HTR-8/SVneo (cell line): ENCODE measurements at regions not wholly inside any gene's neighbourhood (a gene's known extent, or its start where the extent isn't known, plus 50 kb on each side); places are given as distances from the start of the nearest gene placed in this dataset.

ENCODE experiments used
- DNase-seq: peaks from one replicate; pipeline ENCODE4 v3.0.0; 2011; ENCODE audit warnings: low spot score, mixed read lengths; ENCODE audit not compliant: insufficient read length
- FAIRE-seq: peaks from 2 replicates; lab custom pipeline; 2011; peaks lifted over from hg19 to GRCh38; lab: Jason Lieb, UNC

- DNase-seq (peak; percentile 12), FAIRE-seq (no peak)
Observed at GRCh38 chr9:80968611-80969010, 720.7 kb downstream of the TLE1 start.

DNA sequence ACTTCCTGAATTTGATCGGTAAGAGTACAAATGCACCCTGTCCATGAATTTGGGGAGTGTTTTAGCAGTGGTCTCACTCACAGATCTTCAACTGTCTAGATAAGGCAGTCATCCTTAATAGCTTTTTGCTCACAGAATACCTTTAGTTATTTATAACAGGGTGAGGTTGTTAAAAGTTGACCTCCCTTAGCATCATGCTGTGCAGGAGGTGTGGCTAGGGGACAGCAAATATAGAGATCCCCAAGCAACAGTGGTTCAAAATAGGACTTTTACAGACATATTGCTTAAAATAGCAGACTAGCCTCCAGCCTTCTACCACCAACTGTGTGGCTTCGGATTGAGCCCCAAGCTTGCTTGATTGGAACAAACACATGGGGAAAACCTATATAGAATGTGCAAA, 724.4 kb downstream of the TLE1 start:
- FAIRE-seq (no peak), DNase-seq (no peak)

GRCh38 chr9:80964374-80964773, 725.0 kb downstream of the TLE1 start:
- FAIRE-seq (no peak), DNase-seq (no peak)

- no peak for DNase-seq
- no peak for FAIRE-seq
Observed at GRCh38 chr9:80957801-80958200, 731.5 kb downstream of the TLE1 start.

GRCh38 chr9:80954521-80954920, 734.8 kb downstream of the TLE1 start:
- FAIRE-seq (no peak), DNase-seq (no peak)

DNA sequence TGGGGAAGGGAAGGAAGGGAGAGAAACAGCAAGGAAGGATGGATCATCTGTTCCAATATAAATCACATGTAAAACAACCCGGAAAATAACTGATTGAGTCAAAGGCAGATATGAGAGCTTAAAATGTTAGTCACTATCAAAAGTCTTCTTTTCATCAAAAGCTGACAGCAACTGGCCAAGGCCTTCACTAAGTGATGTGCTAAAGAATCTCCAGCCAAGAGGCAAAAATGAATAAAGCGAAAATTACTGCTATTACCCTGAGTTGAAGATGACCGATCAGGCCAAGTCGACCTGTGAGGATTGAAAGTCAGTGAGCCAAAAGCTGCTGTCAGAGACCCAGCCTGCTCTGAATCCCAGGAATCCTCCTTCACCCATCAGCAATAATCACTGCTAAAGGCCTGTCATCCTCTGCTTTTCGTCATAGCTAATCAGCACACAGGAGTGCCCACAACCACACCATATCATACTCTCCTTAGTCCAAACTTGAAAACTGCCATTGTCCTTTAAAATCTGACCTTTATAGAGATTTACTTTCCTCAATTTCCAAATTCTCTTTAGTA, 736.9 kb downstream of the TLE1 start:
- FAIRE-seq (no peak), DNase-seq (no peak)

GRCh38 chr9:80951675-80952074, 737.7 kb downstream of the TLE1 start:
- DNase-seq = no peak
- FAIRE-seq = no peak

DNA sequence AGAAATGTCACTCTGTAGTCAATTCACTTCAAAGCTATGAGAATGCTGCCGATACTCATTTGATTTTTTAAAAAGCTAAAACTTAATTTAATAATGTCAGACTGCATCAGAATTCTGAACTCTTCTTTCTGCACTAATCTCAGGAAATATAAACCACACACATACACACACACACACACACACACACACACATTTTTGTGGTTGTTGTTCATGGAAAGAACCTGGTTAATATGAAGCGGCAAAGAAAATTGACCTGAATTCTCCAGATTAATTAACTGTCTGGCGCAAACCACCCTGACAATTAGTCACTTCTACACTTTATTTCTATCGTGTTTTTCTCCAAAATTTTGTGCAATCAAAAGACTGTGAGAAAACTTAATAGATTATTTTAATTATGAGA, 740.5 kb downstream of the TLE1 start:
- FAIRE-seq (no peak), DNase-seq (no peak)

GRCh38 chr9:80948066-80948465, 741.3 kb downstream of the TLE1 start:
- FAIRE-seq = no peak
- DNase-seq = no peak

- no peak for DNase-seq
- FAIRE-seq = no peak
Observed at GRCh38 chr9:80946496-80947170, 742.7 kb downstream of the TLE1 start.

GRCh38 chr9:80945436-80945835, 743.9 kb downstream of the TLE1 start:
- no peak for DNase-seq
- no peak for FAIRE-seq

DNA sequence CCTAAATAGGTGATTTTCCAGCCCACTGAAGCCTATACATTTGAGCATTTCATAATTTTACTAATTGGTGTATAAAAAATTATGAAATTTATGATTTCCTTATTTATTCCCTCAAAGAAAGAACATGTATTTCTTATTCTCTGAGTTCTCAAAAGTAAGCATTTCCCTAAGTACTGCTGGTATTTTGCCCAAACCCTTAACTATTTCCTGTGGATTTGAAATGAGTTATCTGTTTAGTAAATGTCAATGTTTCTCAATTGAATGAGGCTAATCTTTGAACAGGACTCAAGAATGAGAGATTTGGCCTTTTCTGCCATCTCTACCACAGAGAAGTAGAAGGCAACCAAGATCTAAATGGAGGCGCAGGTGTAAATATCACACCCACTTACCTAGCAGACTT, 751.7 kb downstream of the TLE1 start:
- FAIRE-seq = no peak

DNA sequence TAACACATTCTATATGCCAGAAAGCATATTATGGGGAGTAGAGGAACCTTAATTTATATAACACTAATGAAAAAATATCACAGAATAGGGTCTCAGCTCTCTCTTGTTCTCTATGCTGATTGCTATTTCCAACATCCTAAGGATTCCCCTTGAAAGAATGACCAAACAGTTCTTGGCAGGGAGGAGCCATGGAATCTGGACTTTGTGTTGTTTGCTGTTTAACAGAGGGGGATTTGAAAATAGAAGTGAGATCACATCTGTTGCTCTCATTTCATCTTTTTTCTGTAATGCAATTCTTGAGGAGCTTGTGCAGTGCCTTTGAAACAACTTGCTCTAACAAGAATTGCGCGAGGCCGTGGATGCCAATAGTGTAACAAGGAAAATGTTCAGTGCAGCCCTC, 755.3 kb downstream of the TLE1 start:
- DNase-seq (no peak), FAIRE-seq (no peak)

More for the DNA sequence above, 751.7 kb downstream of the TLE1 start:
- DNase-seq = no peak

- DNase-seq (no peak), FAIRE-seq (no peak)
Observed at GRCh38 chr9:80932947-80933780, 756.2 kb downstream of the TLE1 start.

- DNase-seq = no peak
- no peak for FAIRE-seq
Observed at GRCh38 chr9:80932181-80932580, 757.2 kb downstream of the TLE1 start.

- FAIRE-seq (no peak), DNase-seq (no peak)
Observed at GRCh38 chr9:80931163-80931562, 758.2 kb downstream of the TLE1 start.

DNA sequence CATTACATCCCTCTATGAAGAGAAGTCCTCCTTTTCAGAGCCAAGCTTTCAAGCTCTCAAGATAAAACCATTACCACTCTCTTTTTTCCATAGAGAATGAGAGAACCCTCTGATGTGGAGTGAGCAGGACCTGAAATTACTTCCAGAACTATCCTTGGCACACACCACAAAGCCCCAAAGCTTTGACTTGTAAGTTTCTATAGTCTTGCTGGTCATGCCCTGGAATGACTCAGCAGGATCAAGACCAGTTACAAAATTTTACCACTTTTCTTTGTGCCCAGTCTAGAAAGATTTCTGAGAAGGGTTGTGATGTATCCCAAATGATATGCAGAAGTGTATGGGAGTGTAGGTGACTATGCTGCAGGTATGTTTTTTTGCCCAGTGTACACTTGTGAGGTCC, 760.6 kb downstream of the TLE1 start:
- no peak for FAIRE-seq
- no peak for DNase-seq

GRCh38 chr9:80926611-80927010, 762.7 kb downstream of the TLE1 start:
- no peak for FAIRE-seq
- DNase-seq = no peak

DNA sequence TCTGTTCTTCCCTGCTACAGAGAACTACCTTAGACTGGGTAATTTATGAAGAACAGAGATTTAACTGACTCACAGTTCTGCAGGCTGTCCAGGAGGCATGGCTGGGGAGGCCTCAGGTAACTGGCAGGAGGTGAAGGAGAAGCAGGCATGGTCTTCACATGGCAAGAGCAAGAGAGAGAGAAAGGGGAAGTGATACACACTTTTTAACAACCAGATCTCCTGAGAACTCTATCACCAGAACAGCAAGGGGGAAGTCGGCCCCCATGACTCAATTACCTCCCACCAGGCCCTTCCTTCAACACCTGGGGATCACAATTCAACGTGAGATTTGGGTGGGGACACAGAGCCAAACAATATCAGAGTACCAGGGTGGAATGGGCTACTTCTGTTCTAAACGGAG, 766.8 kb downstream of the TLE1 start:
- DNase-seq (no peak), FAIRE-seq (no peak)

- DNase-seq = no peak
- FAIRE-seq = no peak
Observed at GRCh38 chr9:80906728-80907127, 782.6 kb downstream of the TLE1 start.

DNA sequence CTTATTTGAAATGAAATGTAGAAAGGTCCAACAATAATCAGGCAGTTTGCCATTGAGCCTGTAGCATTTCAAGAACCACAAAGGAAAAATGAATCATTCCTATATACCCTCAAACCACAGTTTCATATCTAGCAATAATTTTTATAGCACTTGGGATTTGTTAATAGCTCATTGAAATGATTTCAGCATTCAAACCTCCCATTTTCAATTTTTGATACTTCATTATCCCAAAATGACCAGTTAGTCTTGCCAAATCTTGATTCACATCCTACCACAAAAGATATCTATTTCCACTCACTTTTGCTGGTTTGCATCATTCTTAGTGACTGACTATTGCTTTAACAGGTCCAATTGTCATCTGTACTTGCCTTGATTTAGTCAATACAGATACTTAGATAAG, 790.1 kb downstream of the TLE1 start:
- FAIRE-seq (no peak), DNase-seq (no peak)
